ENCODE measurements at regions not wholly inside any gene's neighbourhood (a gene's known extent, or its start where the extent isn't known, plus 50 kb on each side); places are given as distances from the start of the nearest gene placed in this dataset.

DNA sequence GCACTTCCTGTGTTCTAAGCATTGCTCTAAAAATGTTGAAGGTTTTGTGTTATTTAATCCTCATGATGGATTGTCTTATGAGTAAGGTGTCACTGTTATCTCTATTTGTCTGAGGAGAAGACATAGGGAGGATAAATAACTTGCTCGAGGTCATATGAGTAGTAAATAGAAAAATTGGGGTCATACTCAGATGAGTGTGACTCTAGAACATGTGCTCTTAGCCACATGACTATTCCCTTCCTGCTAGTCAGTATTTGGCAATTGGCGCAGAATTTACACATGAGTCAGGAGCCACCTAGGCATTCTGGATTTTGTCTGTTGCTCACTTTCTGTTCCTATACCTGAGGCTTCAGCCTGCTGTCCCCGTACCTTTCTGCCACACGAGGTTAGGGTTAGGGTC lies 234.6 kb upstream of the CD180 start:
- TF ChIP-seq, protein P1, sequence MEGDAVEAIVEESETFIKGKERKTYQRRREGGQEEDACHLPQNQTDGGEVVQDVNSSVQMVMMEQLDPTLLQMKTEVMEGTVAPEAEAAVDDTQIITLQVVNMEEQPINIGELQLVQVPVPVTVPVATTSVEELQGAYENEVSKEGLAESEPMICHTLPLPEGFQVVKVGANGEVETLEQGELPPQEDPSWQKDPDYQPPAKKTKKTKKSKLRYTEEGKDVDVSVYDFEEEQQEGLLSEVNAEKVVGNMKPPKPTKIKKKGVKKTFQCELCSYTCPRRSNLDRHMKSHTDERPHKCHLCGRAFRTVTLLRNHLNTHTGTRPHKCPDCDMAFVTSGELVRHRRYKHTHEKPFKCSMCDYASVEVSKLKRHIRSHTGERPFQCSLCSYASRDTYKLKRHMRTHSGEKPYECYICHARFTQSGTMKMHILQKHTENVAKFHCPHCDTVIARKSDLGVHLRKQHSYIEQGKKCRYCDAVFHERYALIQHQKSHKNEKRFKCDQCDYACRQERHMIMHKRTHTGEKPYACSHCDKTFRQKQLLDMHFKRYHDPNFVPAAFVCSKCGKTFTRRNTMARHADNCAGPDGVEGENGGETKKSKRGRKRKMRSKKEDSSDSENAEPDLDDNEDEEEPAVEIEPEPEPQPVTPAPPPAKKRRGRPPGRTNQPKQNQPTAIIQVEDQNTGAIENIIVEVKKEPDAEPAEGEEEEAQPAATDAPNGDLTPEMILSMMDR (IDR thresholded peaks at IDR 0.05), result no peak
- Histone ChIP-seq H3K36me3 (ENCODE audit: insufficient read depth, low read length) (no peaks in the 10 kb centered on the region), H3K27ac (ENCODE audit: low read depth in 1 of 2, low read length in 2 of 2) (no peak overlapping the region), H3K4me1 (ENCODE audit: insufficient read depth, low read length) (no peaks in the 10 kb centered on the region), H3K4me3 (ENCODE audit: low read length) (no peak overlapping the region), H3K27me3 (ENCODE audit: control insufficient read depth in 1 of 2, insufficient read depth in 2 of 2, low read length in 2 of 2) (no peaks in the 10 kb centered on the region), H3K9me3 (ENCODE audit: control insufficient read depth in 1 of 2, insufficient read depth in 1 of 2, low read length in 2 of 2) (no peaks in the 10 kb centered on the region)
- Mint-ChIP-seq H3K27ac (no peak overlapping the region), H3K4me1 (ENCODE audit: low read depth) (no peaks in the 10 kb centered on the region), H3K27me3 (no peaks in the 10 kb centered on the region), H3K4me3 (no peak overlapping the region), H3K36me3 (ENCODE audit: low read depth) (no peaks in the 10 kb centered on the region), H3K9me3 (no peaks in the 10 kb centered on the region)
- ATAC-seq (ENCODE audit: poor library complexity) (no peak), DNase-seq (no peak)
- ChIA-PET POLR2A (no interaction called here), CTCF (no interaction called here)
- intact Hi-C loops (cut with DNase I, micrococcal nuclease), result no loop called here

- Mint-ChIP-seq H3K4me1 (ENCODE audit: low read depth) (no peaks in the 10 kb centered on the region), H3K36me3 (ENCODE audit: low read depth) (no peaks in the 10 kb centered on the region), H3K27me3 (no peaks in the 10 kb centered on the region), H3K4me3 (no peak overlapping the region), H3K27ac (no peak overlapping the region), H3K9me3 (no peaks in the 10 kb centered on the region)
- Histone ChIP-seq H3K36me3 (ENCODE audit: insufficient read depth, low read length) (no peaks in the 10 kb centered on the region), H3K4me1 (ENCODE audit: insufficient read depth, low read length) (no peaks in the 10 kb centered on the region), H3K4me3 (ENCODE audit: low read length) (no peak overlapping the region), H3K27ac (ENCODE audit: low read depth in 1 of 2, low read length in 2 of 2) (no peak overlapping the region), H3K9me3 (ENCODE audit: control insufficient read depth in 1 of 2, insufficient read depth in 1 of 2, low read length in 2 of 2) (no peaks in the 10 kb centered on the region), H3K27me3 (ENCODE audit: control insufficient read depth in 1 of 2, insufficient read depth in 2 of 2, low read length in 2 of 2) (no peaks in the 10 kb centered on the region)
- intact Hi-C loops (cut with DNase I, micrococcal nuclease), result no loop called here
- CTCF ChIA-PET, result no interaction called here
- DNase-seq, result no peak
- no peak for ATAC-seq (ENCODE audit: poor library complexity)
- POLR2A ChIA-PET, result no interaction called here
- TF ChIP-seq, protein P1 (IDR thresholded peaks at IDR 0.05), result no peak
Observed at GRCh38 chr5:67427850-67428298, 231.3 kb upstream of the CD180 start.

- Mint-ChIP-seq H3K27me3 (no peaks in the 10 kb centered on the region), H3K27ac (no peak overlapping the region), H3K9me3 (peaks cover under 1% of the 10 kb centered on the region), H3K4me1 (ENCODE audit: low read depth) (no peaks in the 10 kb centered on the region), H3K36me3 (ENCODE audit: low read depth) (no peaks in the 10 kb centered on the region), H3K4me3 (no peak overlapping the region)
- ATAC-seq (ENCODE audit: poor library complexity), result no peak
- no peak for DNase-seq
- no peak overlapping the region for H3K4me3 ChIP-seq (ENCODE audit: low read length)
- POLR2A ChIA-PET, result no interaction called here
- H3K4me1 ChIP-seq (ENCODE audit: insufficient read depth, low read length), result no peaks in the 10 kb centered on the region
- H3K27me3 ChIP-seq (ENCODE audit: control insufficient read depth in 1 of 2, insufficient read depth in 2 of 2, low read length in 2 of 2), result no peaks in the 10 kb centered on the region
- TF ChIP-seq, protein P1 (IDR thresholded peaks at IDR 0.05), result no peak
- CTCF ChIA-PET, result no interaction called here
- no peaks in the 10 kb centered on the region for H3K9me3 ChIP-seq (ENCODE audit: control insufficient read depth in 1 of 2, insufficient read depth in 1 of 2, low read length in 2 of 2)
- no peaks in the 10 kb centered on the region for H3K36me3 ChIP-seq (ENCODE audit: insufficient read depth, low read length)
- no peak overlapping the region for H3K27ac ChIP-seq (ENCODE audit: low read depth in 1 of 2, low read length in 2 of 2)
- intact Hi-C loops (cut with DNase I, micrococcal nuclease), result no loop called here
Observed at GRCh38 chr5:67426961-67427849, 230.6 kb upstream of the CD180 start.

All from CD4-positive, alpha-beta T cell (primary cell).